Astrocyte (in vitro differentiated cells and primary cell): ENCODE measurements at regions not wholly inside any gene's neighbourhood (a gene's known extent, or its start where the extent isn't known, plus 50 kb on each side); places are given as distances from the start of the nearest gene placed in this dataset.
A peak's percentile ranks its signal among the peaks of the same experiment; 100 is the strongest.

Experiments
- DNase-seq: peaks from one replicate; pipeline ENCODE4 v3.0.0-alpha.2; 2010; ENCODE audit warnings: low read depth
- FAIRE-seq: peaks from 2 replicates; lab custom pipeline; 2011; peaks lifted over from hg19 to GRCh38; lab: Jason Lieb, UNC
- H2AFZ ChIP-seq: 2 replicates; pipeline ENCODE4 v1.6.0; 2012; ENCODE audit warnings: low read depth, low read length, inconsistent platforms
- H3K27ac ChIP-seq: 2 replicates; pipeline ENCODE4 v1.5.1; 2011; ENCODE audit warnings: low read depth, low read length, inconsistent platforms
- H3K27me3 ChIP-seq: 2 replicates; pipeline ENCODE4 v1.6.0; 2011; ENCODE audit warnings: low read length, inconsistent platforms; ENCODE audit not compliant: insufficient read depth
- H3K36me3 ChIP-seq: 2 replicates; pipeline ENCODE4 v1.5.1; 2011; ENCODE audit warnings: low read length, inconsistent platforms; ENCODE audit not compliant: insufficient read depth
- H3K4me1 ChIP-seq: 2 replicates; pipeline ENCODE4 v1.5.1; 2011; ENCODE audit warnings: low read length, inconsistent platforms; ENCODE audit not compliant: insufficient read depth
- H3K4me2 ChIP-seq: 2 replicates; pipeline ENCODE4 v1.6.0; 2012; ENCODE audit warnings: low read length, inconsistent platforms
- H3K4me3 ChIP-seq: 2 replicates; pipeline ENCODE4 v1.5.1; 2011; ENCODE audit warnings: low read depth, mild to moderate bottlenecking, low read length, inconsistent platforms; ENCODE audit not compliant: insufficient read depth
- H3K79me2 ChIP-seq: 2 replicates; pipeline ENCODE4 v1.6.0; 2012; ENCODE audit warnings: mild to moderate bottlenecking, low read length, inconsistent platforms; ENCODE audit not compliant: insufficient read depth
- H3K9ac ChIP-seq: 2 replicates; pipeline ENCODE4 v1.6.0; 2012; ENCODE audit warnings: mild to moderate bottlenecking, low read length, inconsistent platforms
- H3K9me3 ChIP-seq: 2 replicates; pipeline ENCODE4 v1.5.1; 2012; ENCODE audit warnings: low read depth, mild to moderate bottlenecking, low read length, inconsistent platforms; ENCODE audit not compliant: insufficient read depth
- H4K20me1 ChIP-seq: 2 replicates; pipeline ENCODE4 v1.6.0; 2012; ENCODE audit warnings: low read length, inconsistent platforms; ENCODE audit not compliant: insufficient read depth
- H3K27ac Mint-ChIP-seq: one replicate; pipeline ENCODE4 v1.8.0; 2021; ENCODE audit warnings: mild to moderate bottlenecking, mixed read lengths; ENCODE audit not compliant: unreplicated experiment
- H3K27me3 Mint-ChIP-seq: one replicate; pipeline ENCODE4 v1.8.0; 2021; ENCODE audit warnings: low read depth, mixed read lengths; ENCODE audit not compliant: unreplicated experiment
- H3K36me3 Mint-ChIP-seq: one replicate; pipeline ENCODE4 v1.8.0; 2021; ENCODE audit warnings: low read depth, mixed read lengths; ENCODE audit not compliant: unreplicated experiment
- H3K4me1 Mint-ChIP-seq: one replicate; pipeline ENCODE4 v1.8.0; 2021; ENCODE audit warnings: low read depth, mixed read lengths; ENCODE audit not compliant: unreplicated experiment
- H3K4me3 Mint-ChIP-seq: one replicate; pipeline ENCODE4 v1.8.0; 2021; ENCODE audit warnings: mild to moderate bottlenecking, moderate library complexity, mixed read lengths; ENCODE audit not compliant: unreplicated experiment
- H3K9me3 Mint-ChIP-seq: one replicate; pipeline ENCODE4 v1.8.0; 2021; ENCODE audit warnings: mild to moderate bottlenecking, mixed read lengths; ENCODE audit not compliant: unreplicated experiment
- EZH2 ChIP-seq: IDR thresholded peaks from 2 replicates; pipeline ENCODE4 v1.6.1; 2012; ENCODE audit warnings: mild to moderate bottlenecking, low read length, inconsistent platforms; ENCODE audit not compliant: insufficient read depth
- TF ChIP-seq, protein P1 (sequence below): IDR thresholded peaks from 2 replicates; pipeline ENCODE4 v1.5.1; 2011; ENCODE audit warnings: low read depth, mild to moderate bottlenecking, inconsistent platforms, low read length, moderate library complexity; ENCODE audit not compliant: insufficient read depth

- Mint-ChIP-seq H3K36me3 (no peaks in the 10 kb centered on the region), H3K27ac (no peak overlapping the region), H3K4me1 (peaks cover 18% of the 10 kb centered on the region), H3K4me3 (no peak overlapping the region), H3K27me3 (no peaks in the 10 kb centered on the region), H3K9me3 (no peaks in the 10 kb centered on the region)
- peaks cover 5% of the 10 kb centered on the region for H3K4me1 ChIP-seq
- no peaks in the 10 kb centered on the region for H4K20me1 ChIP-seq
- H3K9ac ChIP-seq = no peak overlapping the region
- peak; percentile 33 for DNase-seq
- H2AFZ ChIP-seq = no peak overlapping the region
- H3K36me3 ChIP-seq = no peaks in the 10 kb centered on the region
- no peak overlapping the region for H3K4me3 ChIP-seq
- peak; percentile 94 for FAIRE-seq
- no peaks in the 10 kb centered on the region for H3K79me2 ChIP-seq
- no peak overlapping the region for H3K27ac ChIP-seq
- no peaks in the 10 kb centered on the region for H3K27me3 ChIP-seq
- no peak overlapping the region for H3K4me2 ChIP-seq
- no peaks in the 10 kb centered on the region for H3K9me3 ChIP-seq
- no peak for TF ChIP-seq EZH2
- TF ChIP-seq, protein P1, sequence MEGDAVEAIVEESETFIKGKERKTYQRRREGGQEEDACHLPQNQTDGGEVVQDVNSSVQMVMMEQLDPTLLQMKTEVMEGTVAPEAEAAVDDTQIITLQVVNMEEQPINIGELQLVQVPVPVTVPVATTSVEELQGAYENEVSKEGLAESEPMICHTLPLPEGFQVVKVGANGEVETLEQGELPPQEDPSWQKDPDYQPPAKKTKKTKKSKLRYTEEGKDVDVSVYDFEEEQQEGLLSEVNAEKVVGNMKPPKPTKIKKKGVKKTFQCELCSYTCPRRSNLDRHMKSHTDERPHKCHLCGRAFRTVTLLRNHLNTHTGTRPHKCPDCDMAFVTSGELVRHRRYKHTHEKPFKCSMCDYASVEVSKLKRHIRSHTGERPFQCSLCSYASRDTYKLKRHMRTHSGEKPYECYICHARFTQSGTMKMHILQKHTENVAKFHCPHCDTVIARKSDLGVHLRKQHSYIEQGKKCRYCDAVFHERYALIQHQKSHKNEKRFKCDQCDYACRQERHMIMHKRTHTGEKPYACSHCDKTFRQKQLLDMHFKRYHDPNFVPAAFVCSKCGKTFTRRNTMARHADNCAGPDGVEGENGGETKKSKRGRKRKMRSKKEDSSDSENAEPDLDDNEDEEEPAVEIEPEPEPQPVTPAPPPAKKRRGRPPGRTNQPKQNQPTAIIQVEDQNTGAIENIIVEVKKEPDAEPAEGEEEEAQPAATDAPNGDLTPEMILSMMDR = no peak
These were observed 57.0 kb downstream of the XAGE2 start for GRCh38 chrX:52425775-52426174.

DNA sequence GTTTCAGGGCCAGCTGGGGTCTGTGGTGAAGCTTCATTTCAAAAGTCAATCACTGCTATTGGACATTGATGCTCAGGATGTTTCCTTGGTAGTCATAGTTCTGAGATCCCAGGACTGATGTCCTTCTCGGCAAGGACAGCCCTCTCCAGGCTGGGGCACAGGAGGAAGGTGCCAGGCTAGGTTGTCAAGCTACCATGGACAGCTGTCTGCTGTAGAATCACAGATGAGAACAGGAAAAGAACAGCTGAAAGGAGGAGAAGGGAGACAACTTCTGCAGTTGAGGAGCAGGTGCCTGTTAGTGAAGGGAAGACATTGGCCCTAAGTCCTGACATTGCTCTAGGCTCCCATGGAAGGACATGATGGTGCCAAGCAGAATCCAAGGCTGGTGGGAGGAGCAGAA is 58.0 kb downstream of the XAGE2 start:
- Mint-ChIP-seq H3K4me1 (peaks cover 18% of the 10 kb centered on the region), H3K9me3 (no peaks in the 10 kb centered on the region), H3K27me3 (no peaks in the 10 kb centered on the region), H3K36me3 (no peaks in the 10 kb centered on the region), H3K27ac (no peak overlapping the region), H3K4me3 (no peak overlapping the region)
- Histone ChIP-seq H3K79me2 (no peaks in the 10 kb centered on the region), H3K27ac (no peak overlapping the region), H3K4me2 (no peak overlapping the region), H3K9ac (no peak overlapping the region), H3K4me3 (no peak overlapping the region), H3K9me3 (no peaks in the 10 kb centered on the region), H3K27me3 (no peaks in the 10 kb centered on the region), H2AFZ (no peak overlapping the region), H3K36me3 (no peaks in the 10 kb centered on the region), H4K20me1 (no peaks in the 10 kb centered on the region), H3K4me1 (peaks cover 5% of the 10 kb centered on the region)
- DNase-seq (no peak), FAIRE-seq (no peak)
- TF ChIP-seq, protein P1 = no peak
- TF ChIP-seq EZH2 = no peak

- H3K27me3 ChIP-seq = no peaks in the 10 kb centered on the region
- Mint-ChIP-seq H3K4me3 (no peak overlapping the region), H3K27me3 (peaks cover 12% of the 10 kb centered on the region), H3K36me3 (no peaks in the 10 kb centered on the region), H3K4me1 (no peaks in the 10 kb centered on the region), H3K9me3 (no peaks in the 10 kb centered on the region), H3K27ac (no peak overlapping the region)
- no peaks in the 10 kb centered on the region for H3K79me2 ChIP-seq
- H3K4me2 ChIP-seq = no peak overlapping the region
- H3K9me3 ChIP-seq = no peaks in the 10 kb centered on the region
- FAIRE-seq (no peak), DNase-seq (no peak)
- no peak for TF ChIP-seq EZH2
- TF ChIP-seq, protein P1 = no peak
- no peak overlapping the region for H3K27ac ChIP-seq
- no peaks in the 10 kb centered on the region for H3K36me3 ChIP-seq
- no peak overlapping the region for H3K9ac ChIP-seq
- H3K4me3 ChIP-seq = no peak overlapping the region
- H2AFZ ChIP-seq = no peak overlapping the region
- no peaks in the 10 kb centered on the region for H4K20me1 ChIP-seq
- no peaks in the 10 kb centered on the region for H3K4me1 ChIP-seq
These were observed 58.4 kb upstream of the XAGE1A start for GRCh38 chrX:52437212-52437611.
